GM21723 (cell line): ENCODE measurements at regions not wholly inside any gene's neighbourhood (a gene's known extent, or its start where the extent isn't known, plus 50 kb on each side); places are given as distances from the start of the nearest gene placed in this dataset.

Experiments
- ATAC-seq: cut with Tn5 transposase; IDR thresholded peaks from one replicate; pipeline ENCODE4 v1.9.1; 2021; ENCODE audit warnings: mild to moderate bottlenecking, moderate library complexity; ENCODE audit not compliant: unreplicated experiment

GRCh38 chr2:143965493-143966164 lies 554.3 kb downstream of the ZEB2 start:
- ATAC-seq: no peak

GRCh38 chr2:143964891-143965290 lies 555.0 kb downstream of the ZEB2 start:
- ATAC-seq: no peak

- no peak for ATAC-seq
Measured at GRCh38 chr2:143960177-143960576, 559.7 kb downstream of the ZEB2 start.

- ATAC-seq: no peak
Measured at GRCh38 chr2:143957321-143957720, 562.6 kb downstream of the ZEB2 start.

- no peak for ATAC-seq
Measured at GRCh38 chr2:143955401-143956065, 564.4 kb downstream of the ZEB2 start.

- no peak for ATAC-seq
Measured at GRCh38 chr2:143954844-143955243, 565.1 kb downstream of the ZEB2 start.

- no peak for ATAC-seq
Measured at GRCh38 chr2:143954186-143954585, 565.7 kb downstream of the ZEB2 start.

- ATAC-seq: no peak
Measured at GRCh38 chr2:143953451-143954030, 566.4 kb downstream of the ZEB2 start.

GRCh38 chr2:143952536-143952935 lies 567.4 kb downstream of the ZEB2 start:
- ATAC-seq: no peak

GRCh38 chr2:143950704-143951103 lies 569.2 kb downstream of the ZEB2 start:
- no peak for ATAC-seq

- ATAC-seq: no peak
Measured at GRCh38 chr2:143949121-143949848, 570.6 kb downstream of the ZEB2 start.

GRCh38 chr2:143948710-143949109 lies 571.2 kb downstream of the ZEB2 start:
- ATAC-seq: no peak

GRCh38 chr2:143946436-143947391 lies 573.2 kb downstream of the ZEB2 start:
- no peak for ATAC-seq

GRCh38 chr2:143942486-143942885 lies 577.4 kb downstream of the ZEB2 start:
- ATAC-seq: no peak

- no peak for ATAC-seq
Measured at GRCh38 chr2:143940720-143941119, 579.2 kb downstream of the ZEB2 start.

GRCh38 chr2:143939626-143940330 lies 580.1 kb downstream of the ZEB2 start:
- ATAC-seq: no peak

GRCh38 chr2:143937723-143938350 lies 582.1 kb downstream of the ZEB2 start:
- peak; percentile 19 for ATAC-seq

GRCh38 chr2:143936848-143937722 lies 582.8 kb downstream of the ZEB2 start:
- ATAC-seq: peak; percentile 79

GRCh38 chr2:143936538-143936847 lies 583.4 kb downstream of the ZEB2 start:
- ATAC-seq: no peak
